ENCODE measurements at regions not wholly inside any gene's neighbourhood (a gene's known extent, or its start where the extent isn't known, plus 50 kb on each side); places are given as distances from the start of the nearest gene placed in this dataset.

DNA sequence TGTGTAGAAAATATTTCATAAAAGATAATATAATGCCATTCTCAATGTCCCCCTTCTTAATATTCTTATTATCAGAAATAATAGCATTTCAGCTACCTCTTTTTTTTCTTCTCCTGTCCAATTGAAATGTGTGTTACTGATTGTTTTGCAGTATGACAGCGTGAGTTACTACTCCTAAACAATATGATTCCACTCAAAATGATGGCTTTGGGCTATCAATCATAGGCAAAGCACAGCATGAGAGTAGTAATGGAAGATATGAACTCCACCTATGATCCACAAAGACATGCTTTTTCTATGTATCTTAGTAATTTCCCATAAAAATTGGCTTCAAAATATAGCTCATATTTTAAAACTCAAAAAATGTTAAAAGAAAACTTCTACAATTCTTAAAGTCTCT, 867.3 kb upstream of the NUDT12 start:
- Histone ChIP-seq H3K4me3 (ENCODE audit: low read depth in 2 of 2, low read length in 1 of 2) (no peak overlapping the region), H3K79me2 (ENCODE audit: insufficient read depth) (no peaks in the 10 kb centered on the region), H3K9me2 (no peaks in the 10 kb centered on the region), H2AFZ (ENCODE audit: low read depth) (no peak overlapping the region), H3K36me3 (replicated peaks in 1 of 2; ENCODE audit: control insufficient read depth in 1 of 2, insufficient read depth in 2 of 2, low read length in 1 of 2) (no peaks in the 10 kb centered on the region), H3K9ac (no peak overlapping the region), H3F3A (replicated peaks; ENCODE audit: insufficient read depth) (no peaks in the 10 kb centered on the region), H3K27ac (ENCODE audit: low read depth in 2 of 2, low read length in 1 of 2) (peak overlapping the region in 1 of 2 experiments; percentile 43; a peak in 1 of 4 replicates), H3K4me1 (ENCODE audit: control insufficient read depth in 1 of 2, insufficient read depth in 2 of 2, low read depth in 1 of 2, low read length in 1 of 2) (peaks cover 0 to 6% of the 10 kb centered on the region in 2 experiments; a peak in 2 of 4 replicates), H4K20me1 (ENCODE audit: insufficient read depth) (no peaks in the 10 kb centered on the region), H3K9me3 (no peaks in the 10 kb centered on the region), H3K4me2 (no peak overlapping the region), H3K27me3 (ENCODE audit: insufficient read depth) (no peaks in the 10 kb centered on the region)
- ChIA-PET CTCF (no interaction called here), POLR2A (no interaction called here)
- TF ChIP-seq, protein P1, sequence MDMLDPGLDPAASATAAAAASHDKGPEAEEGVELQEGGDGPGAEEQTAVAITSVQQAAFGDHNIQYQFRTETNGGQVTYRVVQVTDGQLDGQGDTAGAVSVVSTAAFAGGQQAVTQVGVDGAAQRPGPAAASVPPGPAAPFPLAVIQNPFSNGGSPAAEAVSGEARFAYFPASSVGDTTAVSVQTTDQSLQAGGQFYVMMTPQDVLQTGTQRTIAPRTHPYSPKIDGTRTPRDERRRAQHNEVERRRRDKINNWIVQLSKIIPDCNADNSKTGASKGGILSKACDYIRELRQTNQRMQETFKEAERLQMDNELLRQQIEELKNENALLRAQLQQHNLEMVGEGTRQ (IDR thresholded peaks at IDR 0.05; ENCODE audit: borderline replicate concordance, low read depth, low read length), result no peak
- TF ChIP-seq, protein P2, sequence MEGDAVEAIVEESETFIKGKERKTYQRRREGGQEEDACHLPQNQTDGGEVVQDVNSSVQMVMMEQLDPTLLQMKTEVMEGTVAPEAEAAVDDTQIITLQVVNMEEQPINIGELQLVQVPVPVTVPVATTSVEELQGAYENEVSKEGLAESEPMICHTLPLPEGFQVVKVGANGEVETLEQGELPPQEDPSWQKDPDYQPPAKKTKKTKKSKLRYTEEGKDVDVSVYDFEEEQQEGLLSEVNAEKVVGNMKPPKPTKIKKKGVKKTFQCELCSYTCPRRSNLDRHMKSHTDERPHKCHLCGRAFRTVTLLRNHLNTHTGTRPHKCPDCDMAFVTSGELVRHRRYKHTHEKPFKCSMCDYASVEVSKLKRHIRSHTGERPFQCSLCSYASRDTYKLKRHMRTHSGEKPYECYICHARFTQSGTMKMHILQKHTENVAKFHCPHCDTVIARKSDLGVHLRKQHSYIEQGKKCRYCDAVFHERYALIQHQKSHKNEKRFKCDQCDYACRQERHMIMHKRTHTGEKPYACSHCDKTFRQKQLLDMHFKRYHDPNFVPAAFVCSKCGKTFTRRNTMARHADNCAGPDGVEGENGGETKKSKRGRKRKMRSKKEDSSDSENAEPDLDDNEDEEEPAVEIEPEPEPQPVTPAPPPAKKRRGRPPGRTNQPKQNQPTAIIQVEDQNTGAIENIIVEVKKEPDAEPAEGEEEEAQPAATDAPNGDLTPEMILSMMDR (IDR thresholded peaks at IDR 0.05), result no peak
- TF ChIP-seq EP300 (IDR thresholded peaks at IDR 0.05; ENCODE audit: borderline replicate concordance in 1 of 2, low read depth in 1 of 2, low read length in 1 of 2) (no peak), MXI1 (IDR thresholded peaks at IDR 0.05; ENCODE audit: low read depth, low read length) (no peak), EZH2phosphoT487 (IDR thresholded peaks at IDR 0.05; ENCODE audit: borderline replicate concordance, low read depth) (no peak), RAD21 (IDR thresholded peaks at IDR 0.05; ENCODE audit: low read length) (no peak), SIN3A (IDR thresholded peaks at IDR 0.05; ENCODE audit: borderline replicate concordance, low read depth, low read length) (no peak), TAF1 (IDR thresholded peaks at IDR 0.05; ENCODE audit: borderline replicate concordance, low read depth, low read length) (no peak), POLR2AphosphoS5 (IDR thresholded peaks at IDR 0.05; ENCODE audit: low read depth, low read length) (no peak), FOXM1 (IDR thresholded peaks at IDR 0.05; ENCODE audit: low read depth) (no peak)
- TF ChIP-seq, protein P3, sequence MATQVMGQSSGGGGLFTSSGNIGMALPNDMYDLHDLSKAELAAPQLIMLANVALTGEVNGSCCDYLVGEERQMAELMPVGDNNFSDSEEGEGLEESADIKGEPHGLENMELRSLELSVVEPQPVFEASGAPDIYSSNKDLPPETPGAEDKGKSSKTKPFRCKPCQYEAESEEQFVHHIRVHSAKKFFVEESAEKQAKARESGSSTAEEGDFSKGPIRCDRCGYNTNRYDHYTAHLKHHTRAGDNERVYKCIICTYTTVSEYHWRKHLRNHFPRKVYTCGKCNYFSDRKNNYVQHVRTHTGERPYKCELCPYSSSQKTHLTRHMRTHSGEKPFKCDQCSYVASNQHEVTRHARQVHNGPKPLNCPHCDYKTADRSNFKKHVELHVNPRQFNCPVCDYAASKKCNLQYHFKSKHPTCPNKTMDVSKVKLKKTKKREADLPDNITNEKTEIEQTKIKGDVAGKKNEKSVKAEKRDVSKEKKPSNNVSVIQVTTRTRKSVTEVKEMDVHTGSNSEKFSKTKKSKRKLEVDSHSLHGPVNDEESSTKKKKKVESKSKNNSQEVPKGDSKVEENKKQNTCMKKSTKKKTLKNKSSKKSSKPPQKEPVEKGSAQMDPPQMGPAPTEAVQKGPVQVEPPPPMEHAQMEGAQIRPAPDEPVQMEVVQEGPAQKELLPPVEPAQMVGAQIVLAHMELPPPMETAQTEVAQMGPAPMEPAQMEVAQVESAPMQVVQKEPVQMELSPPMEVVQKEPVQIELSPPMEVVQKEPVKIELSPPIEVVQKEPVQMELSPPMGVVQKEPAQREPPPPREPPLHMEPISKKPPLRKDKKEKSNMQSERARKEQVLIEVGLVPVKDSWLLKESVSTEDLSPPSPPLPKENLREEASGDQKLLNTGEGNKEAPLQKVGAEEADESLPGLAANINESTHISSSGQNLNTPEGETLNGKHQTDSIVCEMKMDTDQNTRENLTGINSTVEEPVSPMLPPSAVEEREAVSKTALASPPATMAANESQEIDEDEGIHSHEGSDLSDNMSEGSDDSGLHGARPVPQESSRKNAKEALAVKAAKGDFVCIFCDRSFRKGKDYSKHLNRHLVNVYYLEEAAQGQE (IDR thresholded peaks at IDR 0.05; ENCODE audit: low read depth, low read length), result no peak
- TF ChIP-seq, protein P4, sequence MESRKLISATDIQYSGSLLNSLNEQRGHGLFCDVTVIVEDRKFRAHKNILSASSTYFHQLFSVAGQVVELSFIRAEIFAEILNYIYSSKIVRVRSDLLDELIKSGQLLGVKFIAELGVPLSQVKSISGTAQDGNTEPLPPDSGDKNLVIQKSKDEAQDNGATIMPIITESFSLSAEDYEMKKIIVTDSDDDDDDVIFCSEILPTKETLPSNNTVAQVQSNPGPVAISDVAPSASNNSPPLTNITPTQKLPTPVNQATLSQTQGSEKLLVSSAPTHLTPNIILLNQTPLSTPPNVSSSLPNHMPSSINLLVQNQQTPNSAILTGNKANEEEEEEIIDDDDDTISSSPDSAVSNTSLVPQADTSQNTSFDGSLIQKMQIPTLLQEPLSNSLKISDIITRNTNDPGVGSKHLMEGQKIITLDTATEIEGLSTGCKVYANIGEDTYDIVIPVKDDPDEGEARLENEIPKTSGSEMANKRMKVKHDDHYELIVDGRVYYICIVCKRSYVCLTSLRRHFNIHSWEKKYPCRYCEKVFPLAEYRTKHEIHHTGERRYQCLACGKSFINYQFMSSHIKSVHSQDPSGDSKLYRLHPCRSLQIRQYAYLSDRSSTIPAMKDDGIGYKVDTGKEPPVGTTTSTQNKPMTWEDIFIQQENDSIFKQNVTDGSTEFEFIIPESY (IDR thresholded peaks at IDR 0.05; ENCODE audit: borderline replicate concordance, low read depth), result no peak
- TF ChIP-seq, protein P5, sequence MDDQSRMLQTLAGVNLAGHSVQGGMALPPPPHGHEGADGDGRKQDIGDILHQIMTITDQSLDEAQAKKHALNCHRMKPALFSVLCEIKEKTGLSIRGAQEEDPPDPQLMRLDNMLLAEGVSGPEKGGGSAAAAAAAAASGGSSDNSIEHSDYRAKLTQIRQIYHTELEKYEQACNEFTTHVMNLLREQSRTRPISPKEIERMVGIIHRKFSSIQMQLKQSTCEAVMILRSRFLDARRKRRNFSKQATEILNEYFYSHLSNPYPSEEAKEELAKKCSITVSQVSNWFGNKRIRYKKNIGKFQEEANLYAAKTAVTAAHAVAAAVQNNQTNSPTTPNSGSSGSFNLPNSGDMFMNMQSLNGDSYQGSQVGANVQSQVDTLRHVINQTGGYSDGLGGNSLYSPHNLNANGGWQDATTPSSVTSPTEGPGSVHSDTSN (IDR thresholded peaks at IDR 0.05), result no peak
- WGBS (ENCODE audit: low lambda C conversion rate), result 73% methylated on average over 1 of the region's 1 CpG
- DNase-seq, result no peak
